ENCODE measurements at regions not wholly inside any gene's neighbourhood (a gene's known extent, or its start where the extent isn't known, plus 50 kb on each side); places are given as distances from the start of the nearest gene placed in this dataset.

DNA sequence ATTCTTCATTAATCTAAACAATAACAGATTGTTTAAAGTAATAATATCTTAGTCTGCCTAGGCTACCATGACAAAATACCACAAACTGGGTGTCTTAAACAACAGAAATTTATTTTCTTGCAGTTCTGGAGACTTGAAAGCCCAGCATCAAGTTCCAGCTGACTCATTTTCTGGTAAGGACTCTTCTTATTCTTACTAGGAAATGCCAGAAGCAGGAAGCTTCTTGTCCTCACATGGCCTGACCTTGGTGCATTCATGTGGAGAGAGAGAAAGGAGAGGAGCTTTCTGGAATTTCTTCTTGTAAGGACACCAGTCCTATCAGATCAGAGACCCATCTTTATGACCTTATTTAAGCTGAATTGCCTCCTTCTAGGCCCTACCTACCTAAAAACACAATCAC, 110.5 kb downstream of the ANKRD60 start:
- ChIA-PET POLR2A (no interaction called here), CTCF (interaction anchor here (0.9 to 1.4 kb wide), 3 partner anchors 13 to 62 kb away, joined by 3 read pairs; no protein-coding TSS in a partner anchor)
- no peak for FAIRE-seq
- DNase-seq (ENCODE audit: low read depth in 1 of 2, low spot score in 1 of 2) = no peak
- Histone ChIP-seq H3K4me3 (no peak overlapping the region), H3K4me1 (peaks cover 2% of the 10 kb centered on the region), H3K9me3 (peaks cover 16% of the 10 kb centered on the region; the same call in 2 of the 3 replicates), H3K27ac (no peak overlapping the region), H3K4me2 (no peak overlapping the region)
- TF ChIP-seq MAZ (IDR thresholded peaks at IDR 0.05; ENCODE audit: borderline replicate concordance, low read depth, low read length) = no peak
- TF ChIP-seq RFX5 (IDR thresholded peaks at IDR 0.05) = no peak
- TF ChIP-seq ZFP36 (IDR thresholded peaks at IDR 0.05; ENCODE audit: borderline replicate concordance, partially characterized antibody) = no peak
- TF ChIP-seq, protein P1, sequence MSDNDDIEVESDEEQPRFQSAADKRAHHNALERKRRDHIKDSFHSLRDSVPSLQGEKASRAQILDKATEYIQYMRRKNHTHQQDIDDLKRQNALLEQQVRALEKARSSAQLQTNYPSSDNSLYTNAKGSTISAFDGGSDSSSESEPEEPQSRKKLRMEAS (IDR thresholded peaks at IDR 0.05) = no peak
- no peak for TF ChIP-seq ZNF302 (CRISPR knock-in tag; IDR thresholded peaks at IDR 0.05)
- no peak for TF ChIP-seq JUNB (IDR thresholded peaks at IDR 0.05)
- TF ChIP-seq, protein P2, sequence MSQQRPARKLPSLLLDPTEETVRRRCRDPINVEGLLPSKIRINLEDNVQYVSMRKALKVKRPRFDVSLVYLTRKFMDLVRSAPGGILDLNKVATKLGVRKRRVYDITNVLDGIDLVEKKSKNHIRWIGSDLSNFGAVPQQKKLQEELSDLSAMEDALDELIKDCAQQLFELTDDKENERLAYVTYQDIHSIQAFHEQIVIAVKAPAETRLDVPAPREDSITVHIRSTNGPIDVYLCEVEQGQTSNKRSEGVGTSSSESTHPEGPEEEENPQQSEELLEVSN (IDR thresholded peaks at IDR 0.05; ENCODE audit: borderline replicate concordance, low read depth) = no peak
- no peak for TF ChIP-seq FOXS1 (CRISPR knock-in tag; IDR thresholded peaks at IDR 0.05)
- TF ChIP-seq ESRRA (IDR thresholded peaks at IDR 0.05; ENCODE audit: borderline replicate concordance, low read length) = no peak
- TF ChIP-seq RARB (CRISPR knock-in tag; IDR thresholded peaks at IDR 0.05) = no peak
- TF ChIP-seq NFE2L2 (conservative IDR thresholded peaks at IDR 0.05; ENCODE audit: low read length) = no peak
- no peak for TF ChIP-seq CEBPB (IDR thresholded peaks at IDR 0.05)
- TF ChIP-seq FOSL2 (IDR thresholded peaks at IDR 0.05) = no peak
- no peak for TF ChIP-seq FOSL2 (CRISPR knock-in tag; IDR thresholded peaks at IDR 0.05)
- no peak for TF ChIP-seq BCL3 (IDR thresholded peaks at IDR 0.05)
- no peak for TF ChIP-seq ZSCAN20 (CRISPR knock-in tag; IDR thresholded peaks at IDR 0.05)
- no peak for TF ChIP-seq ZC3H11A (IDR thresholded peaks at IDR 0.05)
- ATAC-seq = no peak

DNA sequence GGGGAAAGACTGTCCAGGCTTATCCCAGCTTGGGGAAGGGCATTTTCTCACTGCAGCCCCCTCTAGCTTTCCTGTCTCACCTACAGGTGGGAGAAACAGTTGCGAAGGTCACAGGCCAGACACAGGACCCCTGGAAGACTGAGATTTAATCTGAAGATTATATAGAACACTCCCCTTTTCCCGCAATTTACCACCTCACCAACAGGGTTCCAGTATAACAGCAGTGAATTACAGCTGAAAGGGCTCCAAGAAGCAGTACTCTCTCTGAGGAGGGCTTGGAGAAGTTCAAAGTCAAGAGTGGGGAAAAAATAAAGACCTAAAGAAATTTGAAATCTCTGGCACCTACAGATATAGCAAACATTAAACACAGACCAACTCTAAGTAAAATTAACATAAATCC, 111.9 kb downstream of the ANKRD60 start:
- FAIRE-seq (no peak), ATAC-seq (no peak), DNase-seq (ENCODE audit: low read depth in 1 of 2, low spot score in 1 of 2) (no peak)
- 64% methylated on average over 2 of the region's 2 CpGs for WGBS (ENCODE audit: missing lambda C conversion rate)
- no peak overlapping the region for H3K27ac ChIP-seq
- TF ChIP-seq PHF8 (IDR thresholded peaks at IDR 0.05; ENCODE audit: borderline replicate concordance, low read depth) = no peak
- TF ChIP-seq NPAS2 (CRISPR knock-in tag; IDR thresholded peaks at IDR 0.05; ENCODE audit: borderline replicate concordance) = no peak
- no peak for TF ChIP-seq KDM5A (IDR thresholded peaks at IDR 0.05)
- no peak for TF ChIP-seq RARB (CRISPR knock-in tag; IDR thresholded peaks at IDR 0.05)
- TF ChIP-seq ESRRA (IDR thresholded peaks at IDR 0.05; ENCODE audit: borderline replicate concordance, low read length) = no peak
- TF ChIP-seq MYC (IDR thresholded peaks at IDR 0.05; ENCODE audit: borderline replicate concordance, low read length) = no peak
- no peak for TF ChIP-seq JUNB (IDR thresholded peaks at IDR 0.05)
- H3K4me1 ChIP-seq = peaks cover 16% of the 10 kb centered on the region
- H3K4me3 ChIP-seq = no peak overlapping the region
- peaks cover 16% of the 10 kb centered on the region; the same call in 2 of the 3 replicates for H3K9me3 ChIP-seq
- ChIA-PET POLR2A (no interaction called here), CTCF (interaction anchor here (1.2 to 1.4 kb wide), 3 partner anchors 15 to 63 kb away, joined by 3 to 4 read pairs (median 4); no protein-coding TSS in a partner anchor)
- no peak overlapping the region for H3K4me2 ChIP-seq

DNA sequence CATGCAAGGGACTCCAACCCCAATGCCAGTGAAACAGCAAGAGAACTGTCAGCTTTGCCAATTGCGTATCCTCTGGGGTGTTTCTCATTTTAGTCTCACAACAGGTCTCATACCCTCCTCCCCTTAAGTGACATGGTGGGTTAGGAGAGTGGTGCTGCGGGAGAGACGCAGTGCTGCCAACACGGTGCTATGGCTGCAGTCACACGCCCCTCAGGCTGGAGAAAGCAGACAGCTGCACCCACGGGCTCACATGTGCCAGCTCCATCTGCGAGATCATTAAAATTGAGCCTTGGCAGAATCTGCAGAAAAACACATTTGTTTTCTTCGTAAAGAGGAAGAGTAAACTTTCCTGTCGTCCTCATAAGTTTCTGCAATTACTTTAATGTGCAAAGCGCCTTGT, 114.7 kb downstream of the ANKRD60 start:
- no peak for TF ChIP-seq KDM5A (IDR thresholded peaks at IDR 0.05)
- TF ChIP-seq BHLHE40 (IDR thresholded peaks at IDR 0.05; ENCODE audit: low read depth, low read length) = no peak
- TF ChIP-seq KDM1A (IDR thresholded peaks at IDR 0.05; ENCODE audit: low read depth) = no peak
- no peak for TF ChIP-seq JUN (IDR thresholded peaks at IDR 0.05)
- TF ChIP-seq, protein P3, sequence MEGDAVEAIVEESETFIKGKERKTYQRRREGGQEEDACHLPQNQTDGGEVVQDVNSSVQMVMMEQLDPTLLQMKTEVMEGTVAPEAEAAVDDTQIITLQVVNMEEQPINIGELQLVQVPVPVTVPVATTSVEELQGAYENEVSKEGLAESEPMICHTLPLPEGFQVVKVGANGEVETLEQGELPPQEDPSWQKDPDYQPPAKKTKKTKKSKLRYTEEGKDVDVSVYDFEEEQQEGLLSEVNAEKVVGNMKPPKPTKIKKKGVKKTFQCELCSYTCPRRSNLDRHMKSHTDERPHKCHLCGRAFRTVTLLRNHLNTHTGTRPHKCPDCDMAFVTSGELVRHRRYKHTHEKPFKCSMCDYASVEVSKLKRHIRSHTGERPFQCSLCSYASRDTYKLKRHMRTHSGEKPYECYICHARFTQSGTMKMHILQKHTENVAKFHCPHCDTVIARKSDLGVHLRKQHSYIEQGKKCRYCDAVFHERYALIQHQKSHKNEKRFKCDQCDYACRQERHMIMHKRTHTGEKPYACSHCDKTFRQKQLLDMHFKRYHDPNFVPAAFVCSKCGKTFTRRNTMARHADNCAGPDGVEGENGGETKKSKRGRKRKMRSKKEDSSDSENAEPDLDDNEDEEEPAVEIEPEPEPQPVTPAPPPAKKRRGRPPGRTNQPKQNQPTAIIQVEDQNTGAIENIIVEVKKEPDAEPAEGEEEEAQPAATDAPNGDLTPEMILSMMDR (IDR thresholded peaks at IDR 0.05) = no peak
- TF ChIP-seq RARB (CRISPR knock-in tag; IDR thresholded peaks at IDR 0.05) = no peak
- TF ChIP-seq RNF2 (IDR thresholded peaks at IDR 0.05; ENCODE audit: borderline replicate concordance, low read depth) = no peak
- no peak for TF ChIP-seq MAFK (IDR thresholded peaks at IDR 0.05; ENCODE audit: partially characterized antibody)
- TF ChIP-seq EHMT2 (IDR thresholded peaks at IDR 0.05; ENCODE audit: low read depth) = no peak
- POLR2A ChIA-PET = no interaction called here
- WGBS (ENCODE audit: missing lambda C conversion rate) = 85% methylated on average over 10 of the region's 10 CpGs
- H3K27ac ChIP-seq = peak overlapping the region in 1 of 2 experiments; percentile 83; a peak in 3 of 6 replicates
- no peak overlapping the region for H3K4me2 ChIP-seq
- FAIRE-seq (no peak), DNase-seq (ENCODE audit: low read depth in 1 of 2, low spot score in 1 of 2) (no peak), ATAC-seq (no peak)
- no peak overlapping the region for H3K4me3 ChIP-seq
- peaks cover 22% of the 10 kb centered on the region for H3K9me3 ChIP-seq
- H3K4me1 ChIP-seq = peaks cover 35% of the 10 kb centered on the region
- CTCF ChIA-PET = interaction anchor here (0.7 to 2.3 kb wide), 3 partner anchors 11 to 31 kb away, joined by 3 to 7 read pairs (median 6); no protein-coding TSS in a partner anchor

Data from A549 (cell line).